NB4 (cell line): ENCODE measurements at regions not wholly inside any gene's neighbourhood (a gene's known extent, or its start where the extent isn't known, plus 50 kb on each side); places are given as distances from the start of the nearest gene placed in this dataset.

Source experiments
- DNase-seq: peaks from one replicate; pipeline ENCODE4 v3.0.0; 2010; ENCODE audit warnings: low read depth
- H3K4me3 ChIP-seq: one replicate; pipeline ENCODE4 v1.5.1; 2011; ENCODE audit warnings: mild to moderate bottlenecking, low read depth, low read length, moderate library complexity
- MYC ChIP-seq: IDR thresholded peaks from 2 replicates; pipeline ENCODE4 v1.6.1; 2011; ENCODE audit warnings: low read depth, low read length
- POLR2A ChIP-seq: IDR thresholded peaks from 2 replicates; pipeline ENCODE4 v1.6.1; 2011; ENCODE audit warnings: mild to moderate bottlenecking; ENCODE audit not compliant: insufficient read length; ENCODE audit errors: extremely low read depth
- TF ChIP-seq, protein P1 (sequence below): IDR thresholded peaks from 2 replicates; pipeline ENCODE4 v1.6.1; 2011; ENCODE audit warnings: low read depth, low read length
- TF ChIP-seq, protein P2 (sequence below): IDR thresholded peaks from one replicate; pipeline ENCODE4 v1.5.1; 2012; ENCODE audit warnings: low read depth, low read length

DNA sequence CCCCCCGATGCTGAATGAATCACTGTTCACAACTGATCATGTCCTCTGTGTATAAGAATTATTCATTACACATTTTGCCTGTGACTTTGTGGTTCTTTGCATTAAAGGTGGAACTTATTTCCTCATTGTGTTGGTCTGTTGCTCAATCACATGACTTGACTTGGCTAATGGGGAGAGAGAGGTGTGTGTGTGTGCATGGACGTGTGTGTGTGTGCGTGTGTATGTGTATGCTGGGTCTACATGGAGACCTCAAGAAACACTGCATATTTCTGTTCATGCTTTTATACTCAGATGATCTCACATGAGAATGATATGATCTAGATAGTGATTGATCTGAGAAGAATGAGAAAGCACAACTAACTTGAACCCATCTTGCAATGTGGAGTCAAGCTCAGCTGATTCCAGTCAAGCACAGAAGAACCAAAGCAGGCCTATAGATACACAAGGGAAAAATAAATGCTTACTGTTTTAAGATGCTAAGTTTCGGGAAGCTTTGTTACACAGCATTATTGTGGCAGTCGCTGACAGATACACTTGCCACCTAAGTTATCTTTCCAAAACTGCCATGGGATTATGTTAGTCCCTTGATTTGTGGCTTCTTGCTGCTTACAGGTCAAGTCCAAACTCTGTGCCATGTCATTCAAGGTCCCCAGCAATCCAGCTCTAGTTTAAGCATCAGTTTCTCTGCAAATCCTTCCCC, 167.9 kb upstream of the ZFHX3 start:
- TF ChIP-seq POLR2A: no peak
- no peak for TF ChIP-seq MYC
- TF ChIP-seq, protein P1, sequence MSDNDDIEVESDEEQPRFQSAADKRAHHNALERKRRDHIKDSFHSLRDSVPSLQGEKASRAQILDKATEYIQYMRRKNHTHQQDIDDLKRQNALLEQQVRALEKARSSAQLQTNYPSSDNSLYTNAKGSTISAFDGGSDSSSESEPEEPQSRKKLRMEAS: no peak
- TF ChIP-seq, protein P2, sequence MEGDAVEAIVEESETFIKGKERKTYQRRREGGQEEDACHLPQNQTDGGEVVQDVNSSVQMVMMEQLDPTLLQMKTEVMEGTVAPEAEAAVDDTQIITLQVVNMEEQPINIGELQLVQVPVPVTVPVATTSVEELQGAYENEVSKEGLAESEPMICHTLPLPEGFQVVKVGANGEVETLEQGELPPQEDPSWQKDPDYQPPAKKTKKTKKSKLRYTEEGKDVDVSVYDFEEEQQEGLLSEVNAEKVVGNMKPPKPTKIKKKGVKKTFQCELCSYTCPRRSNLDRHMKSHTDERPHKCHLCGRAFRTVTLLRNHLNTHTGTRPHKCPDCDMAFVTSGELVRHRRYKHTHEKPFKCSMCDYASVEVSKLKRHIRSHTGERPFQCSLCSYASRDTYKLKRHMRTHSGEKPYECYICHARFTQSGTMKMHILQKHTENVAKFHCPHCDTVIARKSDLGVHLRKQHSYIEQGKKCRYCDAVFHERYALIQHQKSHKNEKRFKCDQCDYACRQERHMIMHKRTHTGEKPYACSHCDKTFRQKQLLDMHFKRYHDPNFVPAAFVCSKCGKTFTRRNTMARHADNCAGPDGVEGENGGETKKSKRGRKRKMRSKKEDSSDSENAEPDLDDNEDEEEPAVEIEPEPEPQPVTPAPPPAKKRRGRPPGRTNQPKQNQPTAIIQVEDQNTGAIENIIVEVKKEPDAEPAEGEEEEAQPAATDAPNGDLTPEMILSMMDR: no peak
- no peak overlapping the region for H3K4me3 ChIP-seq
- DNase-seq: no peak

DNA sequence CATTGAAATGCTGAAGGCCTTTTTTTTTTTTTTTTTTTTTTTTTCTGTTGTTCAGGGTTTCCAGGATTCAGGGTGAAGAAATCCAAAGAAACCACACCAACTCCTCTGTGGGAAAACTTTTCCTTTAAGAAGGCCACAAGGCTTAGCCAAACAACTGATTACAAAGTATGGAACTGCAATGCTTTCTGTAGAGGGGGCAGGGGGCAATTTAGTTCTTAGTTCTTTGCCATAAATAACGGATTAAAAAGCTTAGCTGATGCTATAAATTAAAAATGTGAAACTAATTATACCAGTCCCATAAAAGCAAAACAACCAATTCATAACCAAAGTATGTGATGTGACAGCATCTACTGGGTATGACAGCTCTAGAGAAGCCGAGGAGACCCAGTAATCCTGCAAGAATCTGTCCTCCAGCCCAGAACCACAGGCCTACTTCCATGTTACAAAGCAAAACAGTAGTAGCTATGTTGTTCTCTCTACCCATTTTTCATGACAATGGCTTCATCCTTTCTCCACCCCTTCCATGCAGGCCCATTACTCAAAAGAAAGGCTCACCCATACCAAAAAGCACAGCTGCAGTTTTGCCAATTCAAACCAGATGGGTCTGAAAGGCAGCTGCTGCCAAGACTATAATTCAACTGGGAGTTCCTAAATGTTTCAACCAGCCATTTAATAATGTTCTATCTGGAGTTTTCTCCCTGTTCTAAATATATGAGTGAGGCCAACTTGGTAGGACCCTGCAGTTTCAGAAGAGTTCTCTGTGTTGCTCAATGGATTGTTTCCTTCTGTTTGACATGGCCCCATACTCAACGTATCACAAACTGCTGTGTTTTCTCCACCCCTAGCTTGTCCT, 167.1 kb upstream of the ZFHX3 start:
- TF ChIP-seq, protein P1: no peak
- TF ChIP-seq, protein P2: no peak
- no peak for TF ChIP-seq POLR2A
- no peak for TF ChIP-seq MYC
- DNase-seq: no peak
- H3K4me3 ChIP-seq: no peak overlapping the region

DNA sequence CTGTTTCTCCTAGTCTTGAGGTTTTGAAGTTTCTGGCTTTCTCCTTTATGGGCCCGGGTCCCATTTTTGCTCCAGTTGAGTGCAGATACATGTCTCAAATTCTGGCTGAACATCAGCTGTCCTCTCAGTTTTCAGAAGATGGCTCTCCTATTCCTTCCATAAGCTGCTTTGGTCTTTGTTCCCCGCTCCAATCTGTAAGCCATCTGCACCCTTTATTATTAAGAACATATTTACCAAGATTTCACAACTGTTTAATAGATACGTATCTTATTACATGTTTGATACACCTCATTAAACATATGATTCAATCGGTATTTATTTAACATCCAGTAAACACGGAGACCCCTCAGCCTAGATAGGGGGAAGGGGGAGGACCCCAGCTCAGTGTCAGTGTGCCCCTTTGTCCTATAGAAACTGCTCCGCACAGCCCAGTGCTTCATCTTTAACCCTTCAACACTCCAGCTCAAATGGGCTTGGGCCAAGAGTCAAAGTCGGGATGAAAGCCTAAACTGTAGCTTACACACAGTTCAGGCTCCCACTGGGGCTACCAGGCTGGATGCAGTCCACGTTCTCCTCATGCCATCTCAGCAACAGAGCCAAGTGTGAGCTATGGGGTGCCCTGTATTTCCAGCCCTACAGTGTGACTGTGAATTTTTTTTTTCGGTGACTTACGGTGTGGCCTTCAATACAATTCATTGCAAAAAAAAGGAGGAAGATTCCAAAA, 166.0 kb upstream of the ZFHX3 start:
- no peak overlapping the region for H3K4me3 ChIP-seq
- no peak for TF ChIP-seq POLR2A
- TF ChIP-seq MYC: no peak
- TF ChIP-seq, protein P1: no peak
- TF ChIP-seq, protein P2: no peak
- DNase-seq: no peak

DNA sequence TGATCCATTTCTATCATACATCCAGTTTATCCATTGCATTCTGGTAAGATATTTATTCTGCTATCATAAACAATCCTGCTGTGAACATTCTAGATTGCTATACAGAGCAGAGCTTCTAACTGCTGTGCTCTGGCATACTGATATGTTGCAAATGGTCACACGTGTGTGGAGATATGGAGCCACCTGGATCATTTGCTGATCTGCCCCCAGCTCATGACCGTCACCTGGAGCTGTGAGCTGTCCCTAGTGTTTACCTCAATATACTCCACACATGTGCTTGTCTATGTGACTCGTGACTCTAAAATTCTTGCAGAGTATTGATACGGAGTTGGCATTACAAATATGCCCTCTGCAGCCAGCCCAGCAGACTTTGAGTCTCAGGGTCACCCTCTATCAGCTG, 164.5 kb upstream of the ZFHX3 start:
- no peak for DNase-seq
- no peak for TF ChIP-seq POLR2A
- TF ChIP-seq, protein P1: no peak
- no peak overlapping the region for H3K4me3 ChIP-seq

DNA sequence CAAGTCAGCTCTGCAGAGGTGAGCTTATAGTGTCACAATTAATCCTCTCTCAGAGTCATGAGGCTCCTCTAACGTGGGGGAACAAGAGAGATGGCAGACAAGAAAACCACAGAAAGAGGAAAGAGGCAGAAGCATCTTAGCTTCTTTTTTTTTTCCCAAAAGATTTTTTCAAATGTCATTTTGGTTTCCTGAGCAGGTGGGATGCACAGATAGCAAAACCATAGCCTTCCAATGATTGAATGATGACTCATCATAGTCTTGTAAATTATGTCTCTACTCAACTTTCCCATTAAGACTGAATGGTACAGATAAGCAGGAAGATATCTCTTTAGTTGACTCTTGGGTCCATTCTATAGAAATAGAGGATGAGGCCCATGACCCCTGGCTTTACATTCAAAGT, 162.8 kb upstream of the ZFHX3 start:
- no peak overlapping the region for H3K4me3 ChIP-seq
- DNase-seq: peak; percentile 8
- TF ChIP-seq POLR2A (no peak), MYC (no peak)
- TF ChIP-seq, protein P1: no peak
- TF ChIP-seq, protein P2: no peak

DNA sequence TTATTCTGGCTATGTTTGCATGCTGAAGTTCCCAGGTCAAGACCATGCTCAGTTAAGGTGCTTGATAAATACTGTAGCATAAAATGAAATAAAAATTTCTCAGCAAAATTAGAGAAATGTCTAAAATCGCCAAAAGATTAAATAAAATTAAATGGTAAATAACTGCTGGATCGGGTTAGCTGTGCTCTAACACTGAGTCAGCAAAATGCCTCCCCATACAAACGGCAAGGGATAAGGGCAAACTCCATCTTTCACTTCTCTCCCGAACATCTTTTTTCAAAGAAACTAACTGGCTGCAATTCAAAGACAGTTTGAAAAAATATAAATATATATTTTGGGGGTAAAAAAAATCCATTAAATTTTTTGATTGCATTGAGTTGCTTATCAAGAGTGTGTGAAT, 162.2 kb upstream of the ZFHX3 start:
- DNase-seq: no peak
- H3K4me3 ChIP-seq: no peak overlapping the region
- no peak for TF ChIP-seq POLR2A
- no peak for TF ChIP-seq MYC
- TF ChIP-seq, protein P1: no peak
- TF ChIP-seq, protein P2: no peak
